Karpas-422 (cell line): ENCODE measurements at regions not wholly inside any gene's neighbourhood (a gene's known extent, or its start where the extent isn't known, plus 50 kb on each side); places are given as distances from the start of the nearest gene placed in this dataset.
"Not testable (repeated sequence)": the region's sequence is repeated elsewhere in the genome, so short reads cannot be mapped to it uniquely, and the experiment has no call there.

Experiments used
- DNase-seq: peaks from one replicate; pipeline ENCODE4 v3.0.0-alpha.2; 2015
- H2AFZ ChIP-seq: fragments of 200-600 bp; sonication (generic); 2 replicates; pipeline ENCODE4 v1.6.1; 2014; ENCODE audit warnings: antibody characterized with exemption, low read length, mixed read lengths
- H3K27ac ChIP-seq: fragments of 200-600 bp; sonication (generic); 2 replicates; pipeline ENCODE4 v1.5.1; 2014; ENCODE audit warnings: mild to moderate bottlenecking, low read length, moderate library complexity
- H3K27me3 ChIP-seq: fragments of 200-600 bp; sonication (generic); 2 replicates; pipeline ENCODE4 v1.6.1; 2014; ENCODE audit warnings: low read length, mixed read lengths
- H3K36me3 ChIP-seq: fragments of 200-600 bp; sonication (generic); 2 replicates; pipeline ENCODE4 v1.6.1; 2014; ENCODE audit warnings: low read length, mixed read lengths; ENCODE audit not compliant: insufficient read depth
- H3K4me1 ChIP-seq: fragments of 200-600 bp; sonication (generic); 2 replicates; pipeline ENCODE4 v1.6.1; 2014; ENCODE audit warnings: mild to moderate bottlenecking, low read length, mixed read lengths
- H3K4me2 ChIP-seq: fragments of 200-600 bp; sonication (generic); 2 replicates; pipeline ENCODE4 v1.6.1; 2014; ENCODE audit warnings: low read length, low read depth, mild to moderate bottlenecking; ENCODE audit not compliant: poor library complexity, severe bottlenecking
- H3K4me3 ChIP-seq: fragments of 200-600 bp; sonication (generic); 2 replicates; pipeline ENCODE4 v1.5.1; 2014; ENCODE audit warnings: mild to moderate bottlenecking, antibody characterized with exemption, low read length, mixed read lengths
- H3K79me2 ChIP-seq: fragments of 200-600 bp; sonication (generic); 2 replicates; pipeline ENCODE4 v1.6.1; 2014; ENCODE audit warnings: mild to moderate bottlenecking, low read length, mixed read lengths
- H3K9ac ChIP-seq: fragments of 200-600 bp; sonication (generic); 2 replicates; pipeline ENCODE4 v1.6.0; 2014; ENCODE audit warnings: low read length
- H3K9me2 ChIP-seq: fragments of 200-600 bp; sonication (generic), shearing (Covaris generic); replicated peaks from 2 replicates; pipeline ENCODE4 v1.6.0; 2014; ENCODE audit warnings: mild to moderate bottlenecking, low read length, moderate library complexity; ENCODE audit not compliant: insufficient read depth
- H3K9me3 ChIP-seq: fragments of 300-700, 200-600 bp; sonication (generic); 2 replicates; pipeline ENCODE4 v1.6.1; 2014; ENCODE audit warnings: low read length, mixed read lengths
- H4K20me1 ChIP-seq: fragments of 200-600 bp; sonication (generic); 2 replicates; pipeline ENCODE4 v1.6.1; 2014; ENCODE audit warnings: mild to moderate bottlenecking, antibody characterized with exemption, low read length, low read depth; ENCODE audit not compliant: insufficient read depth

GRCh38 chr6:56831334-56831733 lies 123.6 kb upstream of the BEND6 start:
- Histone ChIP-seq H3K9me2 (no peaks in the 10 kb centered on the region), H3K36me3 (no peaks in the 10 kb centered on the region), H2AFZ (no peak overlapping the region), H4K20me1 (no peaks in the 10 kb centered on the region), H3K27me3 (no peaks in the 10 kb centered on the region), H3K4me1 (no peaks in the 10 kb centered on the region), H3K4me2 (no peak overlapping the region), H3K9me3 (no peaks in the 10 kb centered on the region), H3K9ac (no peak overlapping the region), H3K79me2 (no peaks in the 10 kb centered on the region), H3K4me3 (no peak overlapping the region), H3K27ac (no peak overlapping the region)
- DNase-seq: no peak

- Histone ChIP-seq H3K79me2 (no peaks in the 10 kb centered on the region), H3K9ac (no peak overlapping the region), H2AFZ (no peak overlapping the region)
These were observed 126.8 kb upstream of the BEND6 start for GRCh38 chr6:56827908-56828649.

GRCh38 chr6:56824431-56824830 lies 130.5 kb upstream of the BEND6 start:
- H2AFZ ChIP-seq, DNase-seq, H3K27me3 ChIP-seq, H3K36me3 ChIP-seq, H3K27ac ChIP-seq, H3K9me3 ChIP-seq, H3K9me2 ChIP-seq, H3K79me2 ChIP-seq, H4K20me1 ChIP-seq, H3K4me1 ChIP-seq, H3K4me3 ChIP-seq, H3K4me2 ChIP-seq, H3K9ac ChIP-seq: not testable (repeated sequence)

More at GRCh38 chr6:56827908-56828649, 126.8 kb upstream of the BEND6 start:
- H3K4me1 ChIP-seq: no peaks in the 10 kb centered on the region
- no peaks in the 10 kb centered on the region for H3K9me3 ChIP-seq
- no peaks in the 10 kb centered on the region for H4K20me1 ChIP-seq
- H3K9me2 ChIP-seq: no peaks in the 10 kb centered on the region
- no peaks in the 10 kb centered on the region for H3K27me3 ChIP-seq
- no peaks in the 10 kb centered on the region for H3K36me3 ChIP-seq
- no peak for DNase-seq
- no peak overlapping the region for H3K4me3 ChIP-seq
- H3K27ac ChIP-seq: no peak overlapping the region
- H3K4me2 ChIP-seq: no peak overlapping the region

- Histone ChIP-seq H3K9me3 (no peaks in the 10 kb centered on the region), H3K9ac (no peak overlapping the region), H3K4me1 (no peaks in the 10 kb centered on the region), H4K20me1 (no peaks in the 10 kb centered on the region), H3K79me2 (no peaks in the 10 kb centered on the region), H2AFZ (no peak overlapping the region; the same call in 1 of the 2 replicates), H3K4me3 (no peak overlapping the region), H3K27ac (no peak overlapping the region), H3K36me3 (no peaks in the 10 kb centered on the region), H3K27me3 (no peaks in the 10 kb centered on the region), H3K9me2 (no peaks in the 10 kb centered on the region), H3K4me2 (no peak overlapping the region)
- DNase-seq: no peak
These were observed 133.9 kb upstream of the BEND6 start for GRCh38 chr6:56821005-56821432.

- Histone ChIP-seq H3K4me2 (no peak overlapping the region), H3K27ac (no peak overlapping the region), H2AFZ (no peak overlapping the region), H3K4me1 (no peaks in the 10 kb centered on the region), H3K4me3 (no peak overlapping the region), H3K9ac (no peak overlapping the region), H3K9me3 (no peaks in the 10 kb centered on the region), H3K79me2 (no peaks in the 10 kb centered on the region), H3K36me3 (no peaks in the 10 kb centered on the region), H4K20me1 (no peaks in the 10 kb centered on the region), H3K9me2 (no peaks in the 10 kb centered on the region), H3K27me3 (no peaks in the 10 kb centered on the region)
- DNase-seq: no peak
These were observed 134.8 kb upstream of the BEND6 start for GRCh38 chr6:56820060-56820459.

GRCh38 chr6:56819604-56820003 lies 135.3 kb upstream of the BEND6 start:
- Histone ChIP-seq H4K20me1 (no peaks in the 10 kb centered on the region), H3K36me3 (no peaks in the 10 kb centered on the region), H3K27me3 (no peaks in the 10 kb centered on the region), H2AFZ (no peak overlapping the region), H3K9ac (no peak overlapping the region), H3K9me3 (no peaks in the 10 kb centered on the region), H3K9me2 (no peaks in the 10 kb centered on the region), H3K79me2 (no peaks in the 10 kb centered on the region), H3K4me2 (no peak overlapping the region), H3K4me3 (no peak overlapping the region), H3K27ac (no peak overlapping the region), H3K4me1 (no peaks in the 10 kb centered on the region)
- no peak for DNase-seq

GRCh38 chr6:56816370-56816769 lies 138.5 kb upstream of the BEND6 start:
- no peaks in the 10 kb centered on the region for H3K79me2 ChIP-seq

GRCh38 chr6:56815436-56815835 lies 139.5 kb upstream of the BEND6 start:
- no peaks in the 10 kb centered on the region for H3K4me1 ChIP-seq
- H3K9ac ChIP-seq: no peak overlapping the region
- no peaks in the 10 kb centered on the region for H4K20me1 ChIP-seq
- no peaks in the 10 kb centered on the region for H3K9me2 ChIP-seq
- no peak overlapping the region for H3K4me2 ChIP-seq
- H3K4me3 ChIP-seq: no peak overlapping the region
- H3K79me2 ChIP-seq: no peaks in the 10 kb centered on the region
- H3K36me3 ChIP-seq: no peaks in the 10 kb centered on the region
- no peak overlapping the region for H2AFZ ChIP-seq
- H3K9me3 ChIP-seq: no peaks in the 10 kb centered on the region
- no peak overlapping the region for H3K27ac ChIP-seq
- no peaks in the 10 kb centered on the region for H3K27me3 ChIP-seq
- DNase-seq: no peak

More at GRCh38 chr6:56816370-56816769, 138.5 kb upstream of the BEND6 start:
- Histone ChIP-seq H3K4me3 (no peak overlapping the region), H3K27me3 (no peaks in the 10 kb centered on the region), H3K4me1 (no peaks in the 10 kb centered on the region), H3K27ac (no peak overlapping the region), H3K9me3 (no peaks in the 10 kb centered on the region), H3K36me3 (no peaks in the 10 kb centered on the region), H2AFZ (no peak overlapping the region), H4K20me1 (no peaks in the 10 kb centered on the region), H3K4me2 (no peak overlapping the region), H3K9me2 (no peaks in the 10 kb centered on the region), H3K9ac (no peak overlapping the region)
- DNase-seq: no peak
